Neural progenitor cell (in vitro differentiated cells): ENCODE measurements at regions not wholly inside any gene's neighbourhood (a gene's known extent, or its start where the extent isn't known, plus 50 kb on each side); places are given as distances from the start of the nearest gene placed in this dataset.

ENCODE experiments used
- EZH2 ChIP-seq: fragments of 200-600 bp; sonication (generic); IDR thresholded peaks from 2 replicates; pipeline ENCODE4 v1.6.1; 2017; ENCODE audit warnings: antibody characterized with exemption, mild to moderate bottlenecking, moderate library complexity
- EZH2phosphoT487 ChIP-seq: fragments of 200-600 bp; sonication (generic); IDR thresholded peaks from 2 replicates; pipeline ENCODE4 v1.6.1; 2017; ENCODE audit warnings: antibody characterized with exemption
- TF ChIP-seq, protein P1 (sequence below): fragments of 200-600 bp; sonication (generic); IDR thresholded peaks from 2 replicates; pipeline ENCODE4 v1.5.1; 2017; ENCODE audit warnings: antibody characterized with exemption, mild to moderate bottlenecking

DNA sequence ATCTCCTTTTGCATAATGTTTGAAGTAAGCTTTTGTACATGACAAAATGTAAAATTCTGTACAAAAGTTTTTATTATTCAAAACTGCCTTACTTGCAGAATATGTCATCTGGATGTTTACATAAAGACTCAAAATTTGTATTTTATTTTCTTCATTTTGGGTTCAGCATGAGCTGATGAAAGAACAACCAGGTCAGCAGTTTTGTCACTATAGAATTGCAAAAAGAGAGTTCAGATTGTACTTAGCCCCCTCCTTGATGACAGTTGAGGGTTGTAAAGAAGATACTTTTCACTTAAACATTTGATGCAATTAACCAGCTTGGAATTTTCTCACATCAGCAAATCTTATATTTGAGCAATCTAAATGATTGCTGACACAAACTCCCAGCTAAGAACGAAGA lies 669.3 kb downstream of the PLA2G4A start:
- TF ChIP-seq, protein P1, sequence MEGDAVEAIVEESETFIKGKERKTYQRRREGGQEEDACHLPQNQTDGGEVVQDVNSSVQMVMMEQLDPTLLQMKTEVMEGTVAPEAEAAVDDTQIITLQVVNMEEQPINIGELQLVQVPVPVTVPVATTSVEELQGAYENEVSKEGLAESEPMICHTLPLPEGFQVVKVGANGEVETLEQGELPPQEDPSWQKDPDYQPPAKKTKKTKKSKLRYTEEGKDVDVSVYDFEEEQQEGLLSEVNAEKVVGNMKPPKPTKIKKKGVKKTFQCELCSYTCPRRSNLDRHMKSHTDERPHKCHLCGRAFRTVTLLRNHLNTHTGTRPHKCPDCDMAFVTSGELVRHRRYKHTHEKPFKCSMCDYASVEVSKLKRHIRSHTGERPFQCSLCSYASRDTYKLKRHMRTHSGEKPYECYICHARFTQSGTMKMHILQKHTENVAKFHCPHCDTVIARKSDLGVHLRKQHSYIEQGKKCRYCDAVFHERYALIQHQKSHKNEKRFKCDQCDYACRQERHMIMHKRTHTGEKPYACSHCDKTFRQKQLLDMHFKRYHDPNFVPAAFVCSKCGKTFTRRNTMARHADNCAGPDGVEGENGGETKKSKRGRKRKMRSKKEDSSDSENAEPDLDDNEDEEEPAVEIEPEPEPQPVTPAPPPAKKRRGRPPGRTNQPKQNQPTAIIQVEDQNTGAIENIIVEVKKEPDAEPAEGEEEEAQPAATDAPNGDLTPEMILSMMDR, result no peak
- TF ChIP-seq EZH2, result no peak
- TF ChIP-seq EZH2phosphoT487, result no peak
